Caco-2 (cell line): ENCODE measurements at regions not wholly inside any gene's neighbourhood (a gene's known extent, or its start where the extent isn't known, plus 50 kb on each side); places are given as distances from the start of the nearest gene placed in this dataset.

Source experiments
- BruUV-seq: library from RNA; stranded (reverse); fragments of 400-500 nt; replicated peaks from 2 replicates; lab custom pipeline; 2021; lab: Mats Ljungman, UMichigan
- CTCF ChIA-PET: fragments of 300-600 bp; sonication (Branson Sonifier 250); formaldehyde crosslinking; loops from one replicate; lab custom pipeline; 2022; ENCODE audit warnings: antibody characterized with exemption; lab: Charles Lee
- POLR2A ChIA-PET: fragments of 300-600 bp; sonication (Branson Sonifier 250); formaldehyde crosslinking; loops from one replicate; lab custom pipeline; 2022; ENCODE audit warnings: antibody characterized with exemption; lab: Charles Lee
- DNase-seq, 2 experiments: peaks; one replicate each; pipeline versions ENCODE4 v3.0.0 to v3.0.0-alpha.2; 2020 to 2022
- H3K27me3 ChIP-seq: replicated peaks from 2 replicates; pipeline ENCODE4 v1.6.0; 2011; ENCODE audit warnings: low read length; ENCODE audit not compliant: control insufficient read depth, insufficient read depth
- H3K36me3 ChIP-seq: 2 replicates; pipeline ENCODE4 v1.5.1; 2011; ENCODE audit warnings: low read length; ENCODE audit not compliant: control insufficient read depth, insufficient read depth
- H3K4me1 ChIP-seq: fragments of 250-450 bp; sonication (Bioruptor Pico); 2 replicates; pipeline ENCODE4 v1.5.1; 2020; ENCODE audit warnings: mild to moderate bottlenecking
- H3K4me3 ChIP-seq: 2 replicates; pipeline ENCODE4 v1.5.1; 2011; ENCODE audit warnings: low read depth, mild to moderate bottlenecking, control low read depth, low read length
- H3K9me3 ChIP-seq: fragments of 250-450 bp; sonication (Bioruptor Pico); 2 replicates; pipeline ENCODE4 v1.5.1; 2020; ENCODE audit warnings: mild to moderate bottlenecking, moderate library complexity
- H3K27ac Mint-ChIP-seq: one replicate; pipeline ENCODE4 v1.8.0; 2022; ENCODE audit warnings: mixed read lengths; ENCODE audit not compliant: unreplicated experiment
- H3K27me3 Mint-ChIP-seq: one replicate; pipeline ENCODE4 v1.8.0; 2022; ENCODE audit warnings: mixed read lengths; ENCODE audit not compliant: insufficient read depth, unreplicated experiment
- H3K36me3 Mint-ChIP-seq: one replicate; pipeline ENCODE4 v1.8.0; 2022; ENCODE audit warnings: mild to moderate bottlenecking, mixed read lengths; ENCODE audit not compliant: insufficient read depth, unreplicated experiment
- H3K4me1 Mint-ChIP-seq: one replicate; pipeline ENCODE4 v1.8.0; 2022; ENCODE audit warnings: low read depth, mixed read lengths; ENCODE audit not compliant: unreplicated experiment
- H3K4me3 Mint-ChIP-seq: one replicate; pipeline ENCODE4 v1.8.0; 2022; ENCODE audit warnings: mild to moderate bottlenecking, moderate library complexity, mixed read lengths; ENCODE audit not compliant: unreplicated experiment
- H3K9me3 Mint-ChIP-seq: one replicate; pipeline ENCODE4 v1.8.0; 2022; ENCODE audit warnings: mixed read lengths; ENCODE audit not compliant: unreplicated experiment
- intact Hi-C: fragments of 100-400 bp; cut with micrococcal nuclease; formaldehyde crosslinking; loops from one replicate; pipeline ENCODE4 v1.10.0; 2022; ENCODE audit not compliant: unreplicated experiment
- TF ChIP-seq, protein P1 (sequence below), 2 experiments: fragments of 200-600 bp in 1 of 2; IDR thresholded peaks; 1 replicate in 1 of 2; 2 replicates in 1 of 2; pipeline versions ENCODE4 v1.5.1 to v1.8.0; 2011 to 2022; ENCODE audit warnings: antibody characterized with exemption in 1 of 2, control low read depth in 1 of 2, inconsistent platforms in 1 of 2, low read depth in 1 of 2, low read length in 1 of 2, mild to moderate bottlenecking in 1 of 2, moderate library complexity in 1 of 2; ENCODE audit not compliant: insufficient read depth in 1 of 2, severe bottlenecking in 1 of 2, unreplicated experiment in 1 of 2

DNA sequence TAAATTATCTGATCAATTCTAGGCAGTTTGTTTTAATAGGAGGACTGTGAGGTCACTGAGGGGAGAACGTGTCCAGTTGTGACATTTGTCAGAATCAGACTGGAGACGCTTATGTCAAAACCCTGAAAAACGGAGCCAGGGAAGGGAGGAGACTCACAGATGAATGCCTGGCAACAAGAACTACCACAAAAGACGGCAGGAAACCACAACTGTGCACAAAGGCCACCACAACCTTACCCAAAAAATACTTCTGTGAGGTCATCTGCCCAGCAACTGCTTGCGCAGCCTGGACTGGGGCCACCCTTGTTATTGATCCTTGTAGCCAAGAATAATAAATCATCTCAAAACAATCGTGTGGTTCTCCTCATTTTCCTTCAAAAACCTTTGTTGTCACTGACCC is 173.0 kb upstream of the ALKAL2 start:
- H3K4me3 ChIP-seq, result no peak overlapping the region
- no peaks in the 10 kb centered on the region for H3K9me3 Mint-ChIP-seq
- no peaks in the 10 kb centered on the region for H3K27me3 ChIP-seq
- H3K4me1 ChIP-seq, result no peaks in the 10 kb centered on the region
- ChIA-PET CTCF (no interaction called here), POLR2A (no interaction called here)
- TF ChIP-seq, protein P1, sequence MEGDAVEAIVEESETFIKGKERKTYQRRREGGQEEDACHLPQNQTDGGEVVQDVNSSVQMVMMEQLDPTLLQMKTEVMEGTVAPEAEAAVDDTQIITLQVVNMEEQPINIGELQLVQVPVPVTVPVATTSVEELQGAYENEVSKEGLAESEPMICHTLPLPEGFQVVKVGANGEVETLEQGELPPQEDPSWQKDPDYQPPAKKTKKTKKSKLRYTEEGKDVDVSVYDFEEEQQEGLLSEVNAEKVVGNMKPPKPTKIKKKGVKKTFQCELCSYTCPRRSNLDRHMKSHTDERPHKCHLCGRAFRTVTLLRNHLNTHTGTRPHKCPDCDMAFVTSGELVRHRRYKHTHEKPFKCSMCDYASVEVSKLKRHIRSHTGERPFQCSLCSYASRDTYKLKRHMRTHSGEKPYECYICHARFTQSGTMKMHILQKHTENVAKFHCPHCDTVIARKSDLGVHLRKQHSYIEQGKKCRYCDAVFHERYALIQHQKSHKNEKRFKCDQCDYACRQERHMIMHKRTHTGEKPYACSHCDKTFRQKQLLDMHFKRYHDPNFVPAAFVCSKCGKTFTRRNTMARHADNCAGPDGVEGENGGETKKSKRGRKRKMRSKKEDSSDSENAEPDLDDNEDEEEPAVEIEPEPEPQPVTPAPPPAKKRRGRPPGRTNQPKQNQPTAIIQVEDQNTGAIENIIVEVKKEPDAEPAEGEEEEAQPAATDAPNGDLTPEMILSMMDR (IDR thresholded peaks at IDR 0.05; ENCODE audit: insufficient read depth in 1 of 2, low read depth in 1 of 2, low read length in 1 of 2, severe bottlenecking in 1 of 2, unreplicated experiment in 1 of 2), result no peak
- intact Hi-C loops, result no loop called here
- H3K36me3 ChIP-seq, result no peaks in the 10 kb centered on the region
- H3K9me3 ChIP-seq, result no peaks in the 10 kb centered on the region
- DNase-seq, result no peak
- no peaks in the 10 kb centered on the region for H3K4me1 Mint-ChIP-seq
- H3K36me3 Mint-ChIP-seq, result no peaks in the 10 kb centered on the region
- H3K4me3 Mint-ChIP-seq, result no peak overlapping the region
- peaks cover 13% of the 10 kb centered on the region for H3K27me3 Mint-ChIP-seq
- no peak overlapping the region for H3K27ac Mint-ChIP-seq
- no TSS peak for BruUV-seq

DNA sequence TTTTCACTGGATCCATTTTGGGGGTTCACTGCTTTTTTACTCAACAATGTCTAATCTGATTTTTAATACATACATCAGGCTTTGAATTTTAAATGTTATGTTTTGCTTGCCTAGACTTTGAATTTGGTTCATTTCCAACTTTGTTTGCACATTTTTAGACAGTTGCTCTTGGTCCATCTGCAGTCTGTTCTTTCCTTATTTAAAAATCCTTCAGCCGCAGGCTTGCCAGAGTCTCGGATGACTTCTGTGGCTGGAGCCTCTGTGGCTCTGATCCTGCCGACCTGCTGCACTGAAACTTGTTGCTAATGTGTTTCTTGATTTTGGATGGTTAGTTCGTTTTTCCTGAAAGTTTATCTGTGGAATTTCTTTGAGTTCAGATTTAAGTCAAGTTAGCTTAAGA is 172.0 kb upstream of the ALKAL2 start:
- Histone ChIP-seq H3K9me3 (no peaks in the 10 kb centered on the region), H3K27me3 (no peaks in the 10 kb centered on the region), H3K4me3 (no peak overlapping the region), H3K36me3 (no peaks in the 10 kb centered on the region), H3K4me1 (no peaks in the 10 kb centered on the region)
- ChIA-PET POLR2A (no interaction called here), CTCF (interaction anchor here (0.7 kb wide), 1 partner anchor 41 kb away, joined by 3 read pairs; no protein-coding TSS in a partner anchor)
- H3K4me3 Mint-ChIP-seq, result no peak overlapping the region
- DNase-seq, result no peak
- no peaks in the 10 kb centered on the region for H3K4me1 Mint-ChIP-seq
- no TSS peak for BruUV-seq
- TF ChIP-seq, protein P1 (IDR thresholded peaks at IDR 0.05; ENCODE audit: insufficient read depth in 1 of 2, low read depth in 1 of 2, low read length in 1 of 2, severe bottlenecking in 1 of 2, unreplicated experiment in 1 of 2), result no peak
- peaks cover 16% of the 10 kb centered on the region for H3K27me3 Mint-ChIP-seq
- H3K9me3 Mint-ChIP-seq, result no peaks in the 10 kb centered on the region
- H3K36me3 Mint-ChIP-seq, result no peaks in the 10 kb centered on the region
- intact Hi-C loops, result no loop called here
- H3K27ac Mint-ChIP-seq, result no peak overlapping the region

DNA sequence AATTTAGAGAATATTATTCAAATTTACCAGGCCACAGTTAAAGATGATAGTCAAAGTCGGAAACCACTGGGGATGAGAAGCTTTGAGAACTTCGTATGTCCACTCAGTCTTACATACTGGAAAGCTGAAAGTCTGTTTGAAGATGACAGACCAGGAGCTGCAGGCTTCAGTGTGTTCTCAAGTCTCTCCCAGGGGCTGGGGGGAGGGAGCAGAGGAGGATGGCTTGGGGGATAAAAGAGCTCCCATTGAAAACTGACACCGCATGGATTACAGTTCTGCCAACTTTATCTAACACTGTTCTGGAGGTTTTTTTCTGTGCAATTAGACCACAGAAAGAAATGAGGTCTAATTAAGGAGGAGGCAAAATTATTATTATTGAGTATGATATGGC is 170.5 kb upstream of the ALKAL2 start:
- Mint-ChIP-seq H3K36me3 (no peaks in the 10 kb centered on the region), H3K4me3 (no peak overlapping the region), H3K4me1 (no peaks in the 10 kb centered on the region), H3K27ac (no peak overlapping the region), H3K9me3 (no peaks in the 10 kb centered on the region), H3K27me3 (peaks cover 13% of the 10 kb centered on the region)
- intact Hi-C loops, result no loop called here
- Histone ChIP-seq H3K36me3 (no peaks in the 10 kb centered on the region), H3K27me3 (no peaks in the 10 kb centered on the region), H3K4me3 (no peak overlapping the region), H3K4me1 (no peaks in the 10 kb centered on the region), H3K9me3 (no peaks in the 10 kb centered on the region)
- TF ChIP-seq, protein P1 (IDR thresholded peaks at IDR 0.05; ENCODE audit: insufficient read depth in 1 of 2, low read depth in 1 of 2, low read length in 1 of 2, severe bottlenecking in 1 of 2, unreplicated experiment in 1 of 2), result no peak
- ChIA-PET POLR2A (no interaction called here), CTCF (no interaction called here)
- no peak for DNase-seq
- no TSS peak for BruUV-seq
